ENCODE measurements at regions not wholly inside any gene's neighbourhood (a gene's known extent, or its start where the extent isn't known, plus 50 kb on each side); places are given as distances from the start of the nearest gene placed in this dataset.
A peak's percentile ranks its signal among the peaks of the same experiment; 100 is the strongest.
"Not testable (repeated sequence)": the region's sequence is repeated elsewhere in the genome, so short reads cannot be mapped to it uniquely, and the experiment has no call there.

- DNase-seq: no peak
Measured at GRCh38 chr12:19719672-19720071, 280.4 kb downstream of the AEBP2 start.

DNA sequence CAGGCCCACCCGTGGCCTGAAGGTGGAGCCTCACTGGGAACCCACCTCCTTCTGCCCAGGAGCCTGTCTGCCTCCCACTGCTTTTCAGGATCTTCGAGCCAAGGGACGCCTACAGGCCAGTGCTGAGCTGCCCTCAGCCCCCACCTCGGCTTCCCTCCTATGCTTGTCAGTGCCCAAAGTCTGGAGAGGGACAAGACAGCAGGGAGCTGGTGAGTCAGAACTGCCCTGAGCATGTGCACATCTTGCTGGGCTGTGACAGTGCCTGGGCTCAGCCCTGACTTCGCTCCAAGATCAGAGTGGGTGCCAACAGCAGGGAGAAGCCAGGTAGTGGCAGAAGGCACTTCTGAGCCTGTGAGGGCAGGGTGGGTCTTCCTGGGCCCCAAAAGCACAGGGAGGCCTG lies 286.8 kb downstream of the AEBP2 start:
- no peak for DNase-seq

- DNase-seq: no peak
Measured at GRCh38 chr12:19726592-19726991, 287.3 kb downstream of the AEBP2 start.

GRCh38 chr12:19737019-19737418 lies 297.7 kb downstream of the AEBP2 start:
- no peak for DNase-seq

DNA sequence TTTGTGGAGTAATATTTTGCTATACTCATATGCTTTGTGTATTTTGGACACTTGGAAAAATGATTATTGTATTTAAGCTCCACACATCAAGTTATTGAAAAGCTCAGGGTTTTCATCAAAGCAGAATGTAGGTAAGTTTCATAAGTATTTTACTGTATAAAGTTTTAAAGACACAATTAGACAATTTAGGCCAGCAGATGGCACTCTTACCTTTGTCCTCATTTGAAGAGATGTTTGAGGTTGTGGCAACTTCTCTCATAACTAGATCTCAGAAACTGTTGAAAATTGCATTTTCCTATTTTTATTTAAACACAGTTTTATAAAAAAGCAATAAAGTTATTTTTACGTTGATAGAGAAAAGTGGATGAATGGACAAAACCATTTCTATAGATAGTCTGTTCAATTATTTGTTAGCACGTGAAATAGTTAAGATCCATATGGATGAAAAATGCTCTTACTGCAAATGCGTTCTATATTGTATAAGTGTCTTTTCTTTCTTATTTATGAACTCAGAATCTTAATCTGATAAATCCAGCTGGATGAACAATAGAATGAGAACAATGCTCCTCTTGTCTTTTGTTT lies 300.0 kb downstream of the AEBP2 start:
- peak; percentile 1 for DNase-seq

GRCh38 chr12:19740472-19741131 lies 301.3 kb downstream of the AEBP2 start:
- no peak for DNase-seq

- no peak for DNase-seq
Measured at GRCh38 chr12:19741132-19741489, 301.8 kb downstream of the AEBP2 start.

GRCh38 chr12:19744705-19745218 lies 305.5 kb downstream of the AEBP2 start:
- DNase-seq: no peak

DNA sequence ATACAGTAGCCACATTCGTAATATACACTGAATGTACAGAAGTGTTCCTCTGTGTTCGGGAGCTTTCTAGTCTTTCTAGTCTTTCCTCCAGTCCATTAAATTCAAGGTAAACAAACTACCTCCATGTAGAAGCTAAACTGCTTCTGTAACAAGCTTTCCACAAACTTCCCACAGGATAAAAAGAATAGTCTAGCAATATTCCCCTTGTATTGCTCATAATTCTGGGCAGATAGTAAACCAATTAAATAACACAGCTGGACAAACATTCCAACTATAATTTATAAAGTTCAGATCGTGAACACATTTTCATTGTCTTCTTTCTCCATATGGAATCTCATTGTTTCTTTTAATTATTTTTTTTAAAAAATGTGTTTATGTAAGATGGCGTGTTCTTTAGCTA lies 307.2 kb downstream of the AEBP2 start:
- no peak for DNase-seq

GRCh38 chr12:19749906-19750574 lies 310.7 kb downstream of the AEBP2 start:
- no peak for DNase-seq

GRCh38 chr12:19751078-19751477 lies 311.8 kb downstream of the AEBP2 start:
- no peak for DNase-seq

DNA sequence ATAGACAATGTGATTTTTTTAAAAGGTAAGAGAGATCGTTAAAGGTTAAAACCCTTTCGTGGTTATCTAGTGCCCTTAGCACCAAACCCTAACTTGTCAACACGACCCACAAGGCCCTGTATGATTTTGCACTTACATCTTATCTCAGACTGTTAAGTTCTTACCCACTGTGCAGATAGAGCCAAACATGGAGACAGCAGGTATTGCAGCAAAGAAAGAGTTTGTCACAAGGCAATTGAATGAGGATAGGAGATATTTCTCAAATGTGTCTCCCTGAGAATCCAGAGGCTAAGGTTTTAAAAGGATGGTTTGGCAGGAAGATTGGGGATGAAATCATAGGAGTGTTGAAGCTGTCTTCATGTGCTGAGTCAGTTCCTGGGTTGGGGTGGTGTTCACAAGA lies 313.4 kb downstream of the AEBP2 start:
- no peak for DNase-seq

DNA sequence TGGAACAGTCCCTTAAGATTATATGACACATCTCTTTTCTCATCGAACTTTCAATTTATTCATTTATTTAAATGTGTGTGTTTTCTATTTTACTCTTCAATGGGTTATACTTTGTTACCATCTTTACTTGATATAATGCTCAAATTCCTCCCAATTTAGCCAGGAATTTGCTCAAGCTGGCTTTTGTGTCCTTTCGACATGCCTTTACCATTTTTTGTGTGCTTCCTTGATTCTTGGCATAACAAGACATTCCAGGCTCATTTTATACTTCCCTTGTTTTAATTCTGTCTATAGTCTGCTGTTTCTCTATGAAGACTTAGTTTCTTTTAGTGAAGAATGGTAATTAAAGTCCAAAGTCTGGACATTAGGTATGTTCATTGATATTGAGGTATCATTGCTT lies 315.8 kb downstream of the AEBP2 start:
- no peak for DNase-seq

DNA sequence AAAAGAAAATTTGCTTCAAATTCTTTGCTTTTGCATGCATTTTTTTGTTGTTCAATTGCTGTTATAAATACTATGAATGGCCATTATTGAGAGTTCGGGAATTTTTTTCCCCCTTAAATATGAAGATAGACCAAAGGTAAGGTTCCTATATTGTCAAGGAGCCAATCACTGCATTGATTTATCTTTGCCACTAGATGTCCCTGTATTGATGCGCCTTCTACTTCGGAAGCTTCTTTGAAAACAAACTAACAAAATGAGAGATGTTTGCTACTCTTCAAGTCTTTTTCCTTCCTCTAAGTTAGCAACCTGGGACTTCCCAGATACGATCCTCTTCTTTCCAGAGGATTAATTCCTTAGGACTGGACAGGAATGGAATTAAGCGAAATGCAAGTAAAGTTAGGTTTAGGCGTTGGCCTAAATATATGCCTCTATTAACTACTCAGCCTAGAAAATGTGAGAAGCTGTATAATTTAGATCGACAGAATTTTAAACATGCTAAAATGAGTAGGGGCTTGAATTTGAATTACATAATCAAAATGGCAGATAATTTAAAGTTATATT lies 318.1 kb downstream of the AEBP2 start:
- DNase-seq: no peak

DNA sequence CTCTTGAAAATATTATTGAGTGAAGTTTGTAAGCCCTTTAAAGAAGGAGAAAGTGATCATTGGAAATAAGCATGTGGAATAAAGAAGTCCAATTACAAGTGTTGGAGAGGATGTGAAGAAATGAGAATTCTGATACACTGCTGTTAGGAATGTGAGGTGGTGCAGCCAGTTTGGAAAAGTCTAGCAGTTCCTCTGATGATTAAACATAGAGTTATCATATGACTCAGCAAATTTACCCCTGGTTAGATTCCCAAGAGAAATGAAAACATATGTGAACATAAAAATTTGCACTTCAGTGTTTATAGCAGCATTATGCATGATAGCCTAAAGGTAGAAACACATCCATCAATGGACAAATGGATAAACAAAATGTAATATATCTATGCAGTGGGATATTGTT lies 319.9 kb downstream of the AEBP2 start:
- no peak for DNase-seq

DNA sequence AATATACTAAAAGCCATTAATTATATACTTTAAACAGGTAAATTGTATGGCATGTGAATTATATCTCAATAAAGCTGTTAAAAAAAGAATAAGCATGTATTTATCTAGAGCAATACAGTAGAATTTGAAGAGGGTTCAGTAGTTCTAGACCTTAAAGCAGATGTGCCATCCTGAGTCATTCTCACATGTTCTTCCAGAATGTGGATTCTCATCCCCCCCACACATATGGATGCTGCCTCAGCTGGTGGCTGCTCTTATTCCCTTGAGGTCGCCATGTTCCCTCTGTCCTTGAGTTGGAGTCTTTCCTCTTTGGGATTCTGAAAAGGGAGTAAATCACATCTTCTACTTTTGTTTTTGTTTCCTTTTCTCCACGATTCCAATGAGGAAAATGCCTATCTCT lies 321.3 kb downstream of the AEBP2 start:
- no peak for DNase-seq

- no peak for DNase-seq
Measured at GRCh38 chr12:19761463-19761862, 322.2 kb downstream of the AEBP2 start.

- DNase-seq: no peak
Measured at GRCh38 chr12:19763488-19763887, 324.2 kb downstream of the AEBP2 start.

DNA sequence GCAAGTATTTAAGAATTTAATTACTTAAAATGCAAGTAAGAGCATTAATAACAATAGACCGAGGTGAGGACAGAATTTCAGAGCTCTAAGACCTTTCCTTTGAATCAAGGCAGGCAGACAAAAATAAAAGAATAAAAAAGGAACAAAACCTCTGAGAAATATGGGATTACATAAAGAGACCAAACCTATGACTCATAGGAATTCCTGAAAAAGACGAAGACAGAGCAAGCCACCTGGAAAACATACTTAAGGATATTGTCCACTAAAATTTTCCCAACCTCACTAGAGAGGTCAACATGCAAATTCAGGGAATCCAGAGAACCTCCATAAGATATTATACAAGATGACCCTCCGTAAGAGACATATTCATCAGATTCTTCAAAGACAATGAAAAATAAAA lies 325.1 kb downstream of the AEBP2 start:
- DNase-seq: no peak

GRCh38 chr12:19771858-19772257 lies 332.6 kb downstream of the AEBP2 start:
- no peak for DNase-seq

- DNase-seq: no peak
Measured at GRCh38 chr12:19772776-19773175, 333.5 kb downstream of the AEBP2 start.

DNA sequence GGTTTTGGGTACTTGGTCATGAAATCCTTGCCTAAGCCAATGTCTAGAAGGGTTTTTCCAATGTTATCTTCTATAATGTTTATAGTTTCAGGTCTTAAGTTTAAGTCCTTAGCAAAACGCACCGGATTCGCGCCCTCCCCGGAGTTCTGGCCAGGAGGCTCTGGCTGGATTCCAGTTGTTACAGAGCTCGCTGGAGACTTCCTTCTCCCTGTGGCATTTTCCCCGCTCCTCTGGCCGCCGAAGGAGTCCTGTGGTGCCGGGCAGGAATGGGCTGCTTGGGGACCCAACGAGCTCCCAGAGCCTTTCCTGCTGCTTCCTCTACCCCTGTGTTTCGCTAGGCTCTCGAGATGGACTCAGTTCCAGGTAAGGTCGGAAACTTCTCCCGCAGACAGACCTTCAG lies 335.9 kb downstream of the AEBP2 start:
- DNase-seq: no peak

DNA sequence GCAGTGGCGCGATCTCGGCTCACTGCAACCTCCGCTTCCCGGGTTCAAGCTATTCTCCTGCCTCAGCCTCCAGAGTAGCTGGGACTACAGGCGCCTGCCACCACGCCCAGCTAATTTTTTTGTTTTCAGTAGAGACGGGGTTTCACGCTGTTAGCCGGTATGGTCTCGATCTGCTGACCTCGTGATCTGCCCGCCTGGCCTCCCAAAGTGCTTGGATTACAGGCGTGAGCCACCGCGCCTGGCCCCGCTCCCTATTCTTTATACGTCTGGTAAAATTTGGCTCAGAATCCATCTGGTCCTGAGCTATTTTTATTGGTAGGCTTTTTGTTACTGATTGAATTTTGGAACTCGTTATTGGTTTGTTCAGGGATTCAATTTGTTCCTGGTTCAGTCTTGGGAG lies 336.7 kb downstream of the AEBP2 start:
- not testable (repeated sequence) for DNase-seq

GRCh38 chr12:19778172-19778571 lies 338.9 kb downstream of the AEBP2 start:
- no peak for DNase-seq
